H1 (cell line): ENCODE measurements at regions not wholly inside any gene's neighbourhood (a gene's known extent, or its start where the extent isn't known, plus 50 kb on each side); places are given as distances from the start of the nearest gene placed in this dataset.

Source experiments
- CTCF ChIA-PET: fragments of 300-600 bp; sonication (Branson Sonifier 250); formaldehyde crosslinking; loops from one replicate; lab custom pipeline; 2021; ENCODE audit not compliant: partially characterized antibody; lab: Charles Lee
- POLR2A ChIA-PET: fragments of 300-600 bp; sonication (Branson Sonifier 250); formaldehyde crosslinking; loops from one replicate; lab custom pipeline; 2021; ENCODE audit warnings: inconsistent platforms; ENCODE audit not compliant: partially characterized antibody; lab: Charles Lee
- DNase-seq, 2 experiments: peaks; one replicate each; pipeline versions ENCODE4 v3.0.0 to v3.0.0-alpha.2; 2010 to 2022; ENCODE audit warnings: low spot score in 2 of 2, low read depth in 1 of 2, mixed read lengths in 1 of 2
- FAIRE-seq: peaks from 2 replicates; lab custom pipeline; 2011; peaks lifted over from hg19 to GRCh38; lab: Jason Lieb, UNC
- H2AFZ ChIP-seq: 2 replicates; pipeline ENCODE4 v1.8.1; 2012; ENCODE audit warnings: low read length, inconsistent platforms
- H2AK5ac ChIP-seq: 2 replicates; pipeline ENCODE4 v1.6.1; 2013; ENCODE audit warnings: low read depth, low read length
- H2BK120ac ChIP-seq: replicated peaks from 2 replicates; pipeline ENCODE3; 2013; ENCODE audit warnings: low read depth, low read length, inconsistent platforms
- H2BK12ac ChIP-seq: 2 replicates; pipeline ENCODE4 v1.6.1; 2013; ENCODE audit warnings: low read depth, low read length
- H2BK15ac ChIP-seq: 2 replicates; pipeline ENCODE4 v1.6.1; 2013; ENCODE audit warnings: low read length
- H2BK20ac ChIP-seq: 2 replicates; pipeline ENCODE4 v1.6.1; 2013; ENCODE audit warnings: low read length
- H2BK5ac ChIP-seq: 2 replicates; pipeline ENCODE4 v1.6.1; 2013; ENCODE audit warnings: low read depth, low read length
- H3K14ac ChIP-seq: 2 replicates; pipeline ENCODE4 v1.6.1; 2013; ENCODE audit warnings: inconsistent platforms; ENCODE audit not compliant: insufficient read length
- H3K18ac ChIP-seq: 2 replicates; pipeline ENCODE4 v1.6.1; 2013; ENCODE audit warnings: low read length; ENCODE audit errors: extremely low read depth
- H3K23ac ChIP-seq: 2 replicates; pipeline ENCODE4 v1.6.1; 2013; ENCODE audit warnings: inconsistent platforms; ENCODE audit not compliant: insufficient read length
- H3K23me2 ChIP-seq: 2 replicates; pipeline ENCODE4 v1.6.1; 2013; ENCODE audit warnings: low read depth, low read length
- H3K27ac ChIP-seq: 2 replicates; pipeline ENCODE4 v1.6.1; 2011; ENCODE audit warnings: low read depth, low read length, inconsistent platforms
- H3K27me3 ChIP-seq, 4 experiments: replicated peaks in 1 of 4; 1 replicate in 1 of 4; 2 replicates in 3 of 4; pipeline versions ENCODE4 v1.6.1 to v1.8.1; 2011 to 2013; ENCODE audit warnings: low read length in 3 of 4, mild to moderate bottlenecking in 3 of 4, inconsistent platforms in 2 of 4, mixed read lengths in 2 of 4, moderate library complexity in 1 of 4; ENCODE audit not compliant: control insufficient read depth in 3 of 4, insufficient read depth in 3 of 4; ENCODE audit errors: extremely low read depth in 1 of 4
- H3K36me3 ChIP-seq, 4 experiments: 2 replicates each; pipeline versions ENCODE4 v1.6.1 to v1.8.1; 2011 to 2013; ENCODE audit warnings: mild to moderate bottlenecking in 4 of 4, low read length in 3 of 4, moderate library complexity in 2 of 4, control low read depth in 1 of 4, inconsistent platforms in 1 of 4; ENCODE audit not compliant: insufficient read depth in 4 of 4, control insufficient read depth in 2 of 4
- H3K4ac ChIP-seq: replicated peaks from 2 replicates; pipeline ENCODE3; 2013; ENCODE audit warnings: low read length, low read depth, mixed read lengths, inconsistent platforms; ENCODE audit not compliant: insufficient read length
- H3K4me1 ChIP-seq, 4 experiments: replicated peaks in 1 of 4; 1 replicate in 1 of 4; 2 replicates in 3 of 4; pipeline versions ENCODE4 v1.6.1 to v1.8.1; 2011 to 2013; ENCODE audit warnings: low read length in 3 of 4, inconsistent platforms in 2 of 4, mixed read lengths in 1 of 4; ENCODE audit not compliant: insufficient read depth in 4 of 4, control insufficient read depth in 3 of 4
- H3K4me2 ChIP-seq, 2 experiments: 2 replicates each; pipeline versions ENCODE4 v1.6.1 to v1.8.1; 2011 to 2013; ENCODE audit warnings: low read depth in 2 of 2, low read length in 2 of 2, control low read depth in 1 of 2, inconsistent platforms in 1 of 2, mild to moderate bottlenecking in 1 of 2; ENCODE audit not compliant: insufficient read depth in 1 of 2
- H3K4me3 ChIP-seq, 4 experiments: fragments of 200-600, 300-600 bp in 1 of 4; sonication (generic), shearing (Covaris generic), sonication (Bioruptor Twin) in 1 of 4; 2 replicates each; pipeline versions ENCODE4 v1.5.1 to v1.8.1; 2011 to 2016; ENCODE audit warnings: low read length in 4 of 4, low read depth in 3 of 4, control low read depth in 2 of 4, inconsistent platforms in 2 of 4, mild to moderate bottlenecking in 2 of 4, mixed read lengths in 1 of 4, moderate library complexity in 1 of 4; ENCODE audit not compliant: insufficient read depth in 2 of 4; ENCODE audit errors: extremely low read depth in 1 of 4
- H3K56ac ChIP-seq: replicated peaks from 2 replicates; pipeline ENCODE3; 2013; ENCODE audit warnings: low read depth, mild to moderate bottlenecking, mixed read lengths, low read length, inconsistent platforms; ENCODE audit not compliant: insufficient read length
- H3K79me1 ChIP-seq: 2 replicates; pipeline ENCODE4 v1.6.1; 2013; ENCODE audit warnings: low read depth, low read length, control low read depth
- H3K79me2 ChIP-seq, 2 experiments: 2 replicates each; pipeline versions ENCODE4 v1.6.1 to v1.8.1; 2012 to 2013; ENCODE audit warnings: low read length in 2 of 2, mild to moderate bottlenecking in 2 of 2, inconsistent platforms in 1 of 2; ENCODE audit not compliant: insufficient read depth in 2 of 2, control insufficient read depth in 1 of 2
- H3K9ac ChIP-seq, 4 experiments: replicated peaks in 1 of 4; 1 replicate in 1 of 4; 2 replicates in 3 of 4; pipeline versions ENCODE4 v1.6.1 to v1.8.1; 2011 to 2013; ENCODE audit warnings: low read depth in 3 of 4, low read length in 3 of 4, control low read depth in 2 of 4, mild to moderate bottlenecking in 2 of 4, moderate library complexity in 2 of 4, inconsistent platforms in 1 of 4; ENCODE audit errors: extremely low read depth in 1 of 4
- H3K9me3 ChIP-seq, 2 experiments: 2 replicates each; pipeline versions ENCODE4 v1.6.1 to v1.8.1; 2012 to 2013; ENCODE audit warnings: mild to moderate bottlenecking in 2 of 2, moderate library complexity in 2 of 2, control low read depth in 1 of 2, inconsistent platforms in 1 of 2, low read depth in 1 of 2, low read length in 1 of 2, mixed read lengths in 1 of 2; ENCODE audit not compliant: insufficient read depth in 2 of 2
- H4K20me1 ChIP-seq, 2 experiments: replicated peaks in 1 of 2; 2 replicates each; pipeline versions ENCODE3 to v1.8.1; 2011 to 2013; ENCODE audit warnings: inconsistent platforms in 2 of 2, low read length in 2 of 2, mild to moderate bottlenecking in 1 of 2; ENCODE audit not compliant: insufficient read depth in 2 of 2, control insufficient read depth in 1 of 2
- H4K5ac ChIP-seq: 2 replicates; pipeline ENCODE4 v1.6.1; 2013; ENCODE audit warnings: low read length, low read depth, mixed read lengths, inconsistent platforms; ENCODE audit not compliant: insufficient read length
- H4K8ac ChIP-seq: 2 replicates; pipeline ENCODE4 v1.8.0; 2013; ENCODE audit warnings: mild to moderate bottlenecking, moderate library complexity, low read length, inconsistent platforms; ENCODE audit not compliant: insufficient read depth; ENCODE audit errors: extremely low read depth
- H4K91ac ChIP-seq: replicated peaks from 2 replicates; pipeline ENCODE3; 2013; ENCODE audit warnings: low read length, mixed read lengths, inconsistent platforms; ENCODE audit not compliant: insufficient read length
- CTBP2 ChIP-seq: IDR thresholded peaks from 2 replicates; pipeline ENCODE4 v1.7.0; 2011; ENCODE audit warnings: borderline replicate concordance, mild to moderate bottlenecking, moderate library complexity, mixed read lengths, low read length; ENCODE audit not compliant: insufficient read depth, insufficient read length
- RAD21 ChIP-seq, 2 experiments: IDR thresholded peaks in 1 of 2; conservative IDR thresholded peaks in 1 of 2; 2 replicates each; pipeline ENCODE4 v1.6.1; 2011; ENCODE audit warnings: low read depth in 2 of 2, low read length in 2 of 2, improper control_type of control experiment in 1 of 2, inconsistent platforms in 1 of 2, mild to moderate bottlenecking in 1 of 2, moderate library complexity in 1 of 2
- SP2 ChIP-seq: IDR thresholded peaks from 2 replicates; pipeline ENCODE4 v1.6.1; 2012; ENCODE audit warnings: mild to moderate bottlenecking, low read length, inconsistent platforms
- SRF ChIP-seq: IDR thresholded peaks from 2 replicates; pipeline ENCODE4 v1.6.1; 2011; ENCODE audit warnings: mild to moderate bottlenecking, low read depth, low read length, moderate library complexity
- TAF7 ChIP-seq: optimal IDR thresholded peaks from 2 replicates; pipeline ENCODE3; 2011; ENCODE audit warnings: low read depth, mild to moderate bottlenecking, inconsistent platforms, low read length, moderate library complexity, borderline replicate concordance
- WGBS, 2 experiments: shearing (Covaris generic) in 1 of 2; methylation state at CpG; one replicate each; pipeline versions ENCODE4 v1.1.6 to v1.1.7; 2013 to 2015; ENCODE audit warnings: low lambda C conversion rate in 2 of 2, mixed read lengths in 2 of 2, inconsistent platforms in 1 of 2, low coverage in 1 of 2, missing lambda C conversion rate in 1 of 2; ENCODE audit not compliant: insufficient replicate concordance in 2 of 2, insufficient coverage in 1 of 2, insufficient read length in 1 of 2; ENCODE audit errors: extremely low coverage in 1 of 2, missing lambda C conversion rate in 1 of 2; 5-methylcytosine and 5-hydroxymethylcytosine counted together
- TF ChIP-seq, protein P1 (sequence below), 3 experiments: IDR thresholded peaks; 1 replicate in 2 of 3; 2 replicates in 1 of 3; pipeline versions ENCODE4 v1.5.1 to v1.6.1; 2011; ENCODE audit warnings: low read length in 3 of 3, mild to moderate bottlenecking in 3 of 3, inconsistent platforms in 2 of 3, low read depth in 1 of 3, moderate library complexity in 1 of 3; ENCODE audit not compliant: insufficient read depth in 1 of 3; ENCODE audit errors: control extremely low read depth in 1 of 3

DNA sequence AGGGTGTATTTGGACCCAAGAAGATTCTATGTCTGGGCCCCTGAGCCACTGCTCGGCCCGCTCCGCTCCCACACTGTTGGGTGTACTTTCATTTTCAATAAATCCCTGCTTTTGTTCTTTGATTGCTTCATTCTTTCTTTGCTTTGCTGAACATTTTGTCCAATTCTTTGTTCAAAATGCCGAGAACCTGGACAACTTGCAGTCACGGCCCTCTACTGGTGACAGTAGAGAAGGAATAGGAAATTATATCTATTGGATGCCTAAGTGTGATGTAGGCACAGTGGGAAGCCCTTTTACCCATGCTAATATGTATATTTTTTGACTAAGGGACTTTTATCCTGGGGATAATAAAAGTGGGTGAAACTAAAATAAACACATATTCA, 340.8 kb downstream of the LRRC3B start:
- H3K79me2 ChIP-seq, result no peaks in the 10 kb centered on the region
- CTCF ChIA-PET, result no interaction called here
- no peak overlapping the region for H3K27ac ChIP-seq

More for the DNA sequence above, 340.8 kb downstream of the LRRC3B start:
- Histone ChIP-seq H3K4me2 (no peak overlapping the region), H3K56ac (no peak overlapping the region), H2BK120ac (no peak overlapping the region), H2AK5ac (no peak overlapping the region), H2BK5ac (no peak overlapping the region), H3K9me3 (peaks cover 0 to 4% of the 10 kb centered on the region in 2 experiments; a peak in 1 of 4 replicates), H2BK15ac (no peak overlapping the region), H3K23ac (no peak overlapping the region), H3K9ac (no peak overlapping the region), H3K23me2 (no peaks in the 10 kb centered on the region), H3K36me3 (no peaks in the 10 kb centered on the region), H3K14ac (no peak overlapping the region), H2BK12ac (no peak overlapping the region), H3K79me1 (no peaks in the 10 kb centered on the region), H4K20me1 (no peaks in the 10 kb centered on the region), H3K27me3 (no peaks in the 10 kb centered on the region), H4K91ac (no peak overlapping the region), H3K4me1 (no peaks in the 10 kb centered on the region), H2BK20ac (no peak overlapping the region), H3K4ac (no peak overlapping the region), H4K5ac (no peak overlapping the region), H2AFZ (no peak overlapping the region), H3K4me3 (no peak overlapping the region), H4K8ac (no peak overlapping the region), H3K18ac (no peak overlapping the region)
- POLR2A ChIA-PET, result no interaction called here
- 90% methylated on average over 5 of the region's 5 CpGs; no CpG with 5 or more reads in 1 of the 2 experiments for WGBS, 2 experiments
- FAIRE-seq, result no peak
- DNase-seq, result no peak
- TF ChIP-seq RAD21 (IDR thresholded peaks at IDR 0.05 in 1 of 2, conservative IDR thresholded peaks at IDR 0.05 in 1 of 2; ENCODE audit: low read depth in 2 of 2, low read length in 2 of 2) (peak; percentile 26 to 37), CTBP2 (no peak), SRF (no peak), SP2 (no peak), TAF7 (no peak)
- TF ChIP-seq, protein P1, sequence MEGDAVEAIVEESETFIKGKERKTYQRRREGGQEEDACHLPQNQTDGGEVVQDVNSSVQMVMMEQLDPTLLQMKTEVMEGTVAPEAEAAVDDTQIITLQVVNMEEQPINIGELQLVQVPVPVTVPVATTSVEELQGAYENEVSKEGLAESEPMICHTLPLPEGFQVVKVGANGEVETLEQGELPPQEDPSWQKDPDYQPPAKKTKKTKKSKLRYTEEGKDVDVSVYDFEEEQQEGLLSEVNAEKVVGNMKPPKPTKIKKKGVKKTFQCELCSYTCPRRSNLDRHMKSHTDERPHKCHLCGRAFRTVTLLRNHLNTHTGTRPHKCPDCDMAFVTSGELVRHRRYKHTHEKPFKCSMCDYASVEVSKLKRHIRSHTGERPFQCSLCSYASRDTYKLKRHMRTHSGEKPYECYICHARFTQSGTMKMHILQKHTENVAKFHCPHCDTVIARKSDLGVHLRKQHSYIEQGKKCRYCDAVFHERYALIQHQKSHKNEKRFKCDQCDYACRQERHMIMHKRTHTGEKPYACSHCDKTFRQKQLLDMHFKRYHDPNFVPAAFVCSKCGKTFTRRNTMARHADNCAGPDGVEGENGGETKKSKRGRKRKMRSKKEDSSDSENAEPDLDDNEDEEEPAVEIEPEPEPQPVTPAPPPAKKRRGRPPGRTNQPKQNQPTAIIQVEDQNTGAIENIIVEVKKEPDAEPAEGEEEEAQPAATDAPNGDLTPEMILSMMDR (IDR thresholded peaks at IDR 0.05; ENCODE audit: control extremely low read depth in 1 of 3, insufficient read depth in 1 of 3, low read depth in 1 of 3, low read length in 3 of 3), result peak in 1 of 3 experiments; percentile 53; a peak in 2 of 4 replicates
